ENCODE measurements at regions not wholly inside any gene's neighbourhood (a gene's known extent, or its start where the extent isn't known, plus 50 kb on each side); places are given as distances from the start of the nearest gene placed in this dataset.

DNA sequence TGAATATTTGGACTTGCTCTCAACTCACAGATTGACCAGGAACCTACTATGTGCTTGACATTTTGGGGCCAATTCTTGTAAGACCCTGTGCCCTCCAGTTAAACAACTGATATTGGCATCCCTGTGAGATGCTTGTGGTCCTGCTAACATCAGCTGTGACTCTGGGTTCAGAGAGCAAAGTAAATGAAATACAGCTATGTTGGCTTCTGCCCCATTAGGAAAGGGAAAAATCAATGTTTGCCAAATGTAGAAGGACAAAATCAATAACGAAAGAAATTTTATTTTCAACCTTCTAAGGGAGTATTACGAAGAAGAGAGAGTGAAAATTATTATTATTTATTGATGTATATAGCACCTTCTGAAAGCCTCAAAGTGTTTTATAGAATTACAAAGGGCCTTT, 266.9 kb upstream of the ARID1B start:
- no peak for DNase-seq

GRCh38 chr6:156509496-156509895, 267.7 kb upstream of the ARID1B start:
- DNase-seq: no peak

DNA sequence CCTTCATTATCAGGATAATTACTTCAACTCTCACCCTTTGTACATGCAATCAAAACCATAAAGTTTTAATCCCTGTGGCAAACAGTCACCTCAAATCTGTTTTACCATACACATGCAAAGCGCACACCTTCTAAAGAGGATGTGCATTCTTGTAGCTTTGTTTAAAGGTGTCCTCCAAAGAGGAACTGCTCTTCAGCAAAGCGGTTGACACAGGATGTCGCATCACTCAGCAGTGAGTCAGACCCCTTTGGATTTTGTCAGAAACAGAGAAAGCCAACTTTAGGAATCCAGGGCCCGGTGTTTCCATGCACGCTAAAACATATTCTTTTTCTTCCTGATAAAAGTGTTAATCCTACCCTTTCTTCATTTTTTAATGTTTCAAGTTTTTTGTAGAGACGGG, 268.3 kb upstream of the ARID1B start:
- DNase-seq: no peak

- DNase-seq: no peak
Measured at GRCh38 chr6:156508126-156508525, 269.1 kb upstream of the ARID1B start.

- no peak for DNase-seq
Measured at GRCh38 chr6:156507656-156508055, 269.5 kb upstream of the ARID1B start.

DNA sequence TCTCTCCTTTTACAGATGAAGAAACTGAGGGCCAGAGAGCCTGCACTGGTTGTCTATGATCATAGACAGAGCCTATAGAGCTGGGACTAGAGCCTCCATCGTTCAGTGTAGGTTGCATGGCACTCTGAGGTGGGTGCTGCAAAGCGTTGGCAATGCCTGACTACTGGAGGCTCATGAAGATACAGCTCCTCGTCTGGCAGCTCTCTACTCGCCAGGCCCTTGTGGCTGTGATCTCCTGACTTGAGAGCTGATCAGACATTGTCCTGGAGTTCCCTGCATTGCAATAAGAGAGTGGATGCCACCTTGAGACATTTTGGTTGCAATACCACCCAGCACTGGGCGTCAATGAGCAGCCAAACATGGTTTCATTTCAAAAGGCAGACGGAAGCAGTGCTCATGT, 270.1 kb upstream of the ARID1B start:
- DNase-seq: no peak

- no peak for DNase-seq
Measured at GRCh38 chr6:156502969-156503504, 274.1 kb upstream of the ARID1B start.

DNA sequence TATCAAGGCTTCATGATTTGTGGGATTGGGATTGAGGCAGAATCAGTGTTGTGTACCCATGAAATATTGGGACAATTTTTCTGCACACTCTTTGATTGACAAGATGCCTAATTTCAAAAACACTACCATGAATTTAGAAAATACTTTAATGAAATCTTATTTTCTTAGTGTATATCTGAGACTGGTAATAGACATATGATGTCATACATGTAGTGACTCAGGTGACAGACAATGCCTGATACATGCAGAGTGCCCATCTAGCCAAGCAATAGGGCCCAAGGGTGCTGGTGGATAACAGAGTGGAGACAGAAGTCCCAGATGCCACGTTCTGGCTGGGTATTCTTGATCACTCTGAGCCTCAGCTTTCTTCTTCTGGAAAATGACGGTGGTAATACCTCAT, 279.6 kb upstream of the ARID1B start:
- DNase-seq: no peak

DNA sequence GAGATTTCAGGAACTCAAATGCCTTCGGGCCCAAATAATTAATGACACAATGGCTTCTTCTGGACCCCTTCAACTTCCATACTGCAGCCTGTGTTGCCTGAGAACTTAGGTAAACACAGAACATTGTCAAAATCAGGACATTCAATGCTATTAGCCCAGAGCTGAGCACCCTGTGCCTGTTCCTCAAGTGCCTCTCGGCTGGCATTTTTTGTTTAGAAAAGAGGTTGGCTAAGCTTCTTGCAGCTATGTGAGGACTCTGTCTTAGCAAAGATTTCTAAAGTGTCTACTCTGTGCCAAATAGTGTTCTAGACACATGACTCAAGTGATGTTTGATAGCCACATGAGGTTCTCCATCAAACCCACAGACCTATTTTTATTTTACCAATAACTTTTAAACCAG, 289.3 kb upstream of the ARID1B start:
- DNase-seq: no peak

- DNase-seq: no peak
Measured at GRCh38 chr6:156485150-156485549, 292.0 kb upstream of the ARID1B start.

DNA sequence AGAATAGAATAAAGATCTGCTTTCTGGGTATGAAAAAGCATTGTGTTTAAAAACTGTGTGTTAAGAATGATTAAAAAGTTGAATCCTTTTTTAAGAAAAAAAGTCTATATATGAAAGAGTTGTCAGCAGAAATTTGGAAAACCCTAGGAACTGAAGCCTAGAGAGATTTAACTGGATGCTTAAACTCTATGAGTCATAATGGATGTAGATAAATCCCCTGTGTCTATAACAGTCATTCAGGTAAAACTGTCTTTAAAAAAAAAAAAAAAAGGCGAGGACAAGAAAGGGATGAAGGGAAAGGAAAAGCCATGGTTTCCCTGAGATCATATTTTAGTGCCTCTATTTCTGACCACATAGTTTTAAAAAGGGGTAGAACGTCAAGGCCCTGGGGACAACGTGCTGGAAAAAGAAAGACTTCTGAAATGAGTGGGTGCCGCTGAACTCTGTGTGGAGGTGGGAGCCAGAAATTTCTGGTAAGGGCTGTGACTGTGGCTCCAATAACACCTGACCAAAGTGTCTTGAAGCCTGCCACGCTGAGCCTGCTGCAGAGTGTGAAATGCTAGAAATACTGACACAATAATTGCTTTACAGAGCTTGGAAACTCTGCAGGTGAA, 302.6 kb upstream of the ARID1B start:
- no peak for DNase-seq

GRCh38 chr6:156471000-156471399, 306.2 kb upstream of the ARID1B start:
- no peak for DNase-seq

DNA sequence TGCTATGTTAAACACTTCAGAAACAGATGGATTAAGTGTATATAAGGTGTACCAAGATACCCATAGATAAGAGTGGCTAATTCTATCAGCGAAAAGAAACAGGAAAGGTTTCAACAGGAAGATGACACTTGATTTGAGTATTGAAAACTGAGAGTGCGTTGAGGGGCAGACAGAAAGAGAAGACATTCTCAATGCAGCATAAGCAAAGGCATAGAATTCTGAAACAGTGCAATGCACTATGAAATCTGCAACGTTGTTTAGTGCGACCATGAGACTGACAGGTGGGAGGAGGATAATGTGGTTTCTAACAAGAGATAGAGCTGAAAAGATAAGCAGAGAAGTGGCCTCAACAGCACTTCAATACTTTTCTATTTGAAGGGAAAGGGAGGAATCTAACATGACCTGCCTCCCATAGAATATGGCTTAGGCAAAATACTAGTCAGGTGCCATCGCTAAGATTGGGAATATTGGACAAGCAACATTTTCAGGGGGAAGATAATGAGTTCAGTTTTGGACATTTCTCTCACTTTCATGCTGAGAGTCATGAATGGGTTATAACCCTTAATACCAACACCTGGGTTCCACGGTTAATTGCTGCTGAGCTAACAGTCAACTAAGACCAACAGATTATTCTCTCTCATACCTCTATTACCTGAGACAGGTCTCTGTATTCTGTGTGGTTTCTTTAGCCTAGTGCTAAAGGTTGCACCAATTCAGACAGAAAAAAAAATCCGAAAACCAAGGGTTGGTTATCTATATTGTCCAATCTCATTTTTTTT, 312.9 kb upstream of the ARID1B start:
- DNase-seq: no peak

GRCh38 chr6:156461647-156462046, 315.5 kb upstream of the ARID1B start:
- no peak for DNase-seq

- DNase-seq: no peak
Measured at GRCh38 chr6:156457601-156458000, 319.6 kb upstream of the ARID1B start.

DNA sequence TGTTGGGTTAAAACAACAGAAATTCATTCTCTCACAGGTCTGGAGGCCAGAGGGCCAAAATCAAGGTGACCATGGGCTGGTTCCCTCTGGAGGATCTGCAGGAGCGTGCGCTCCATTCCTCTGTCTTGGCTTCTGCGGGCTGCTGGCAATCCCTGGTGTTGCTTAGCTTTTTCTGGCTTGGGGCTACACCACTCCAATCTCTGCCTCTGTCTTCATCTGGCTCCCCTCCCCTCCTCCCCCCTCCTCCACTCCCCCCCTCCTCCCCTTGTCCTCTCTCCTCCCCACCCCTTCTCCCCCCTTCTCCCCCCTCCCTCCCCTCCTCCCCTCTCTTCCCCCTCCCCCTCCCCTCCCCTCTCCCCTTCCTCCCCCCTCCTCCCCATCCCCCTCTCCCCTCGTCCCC, 321.3 kb upstream of the ARID1B start:
- no peak for DNase-seq

DNA sequence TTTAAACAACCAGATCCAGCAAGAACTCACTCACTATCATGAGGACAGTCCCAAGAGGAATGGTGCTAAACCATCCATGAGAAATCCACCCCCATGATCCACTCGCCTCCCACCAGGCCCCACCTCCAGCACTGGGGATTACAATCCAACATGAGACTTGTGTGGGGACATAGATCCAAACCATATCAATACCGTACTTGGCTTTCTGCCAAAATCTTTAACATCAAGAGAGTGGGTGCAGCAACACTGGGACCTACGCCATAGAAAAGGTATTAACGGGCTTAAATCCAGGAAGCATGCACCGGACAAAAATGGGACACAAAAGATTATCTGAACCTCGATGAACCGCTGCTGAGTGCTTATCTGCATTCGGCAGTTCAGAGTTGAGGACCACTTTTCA, 322.3 kb upstream of the ARID1B start:
- no peak for DNase-seq

- no peak for DNase-seq
Measured at GRCh38 chr6:156451726-156452125, 325.5 kb upstream of the ARID1B start.

GRCh38 chr6:156451088-156451487, 326.1 kb upstream of the ARID1B start:
- no peak for DNase-seq

- no peak for DNase-seq
Measured at GRCh38 chr6:156450421-156450820, 326.8 kb upstream of the ARID1B start.

- no peak for DNase-seq
Measured at GRCh38 chr6:156449569-156449968, 327.6 kb upstream of the ARID1B start.

DNA sequence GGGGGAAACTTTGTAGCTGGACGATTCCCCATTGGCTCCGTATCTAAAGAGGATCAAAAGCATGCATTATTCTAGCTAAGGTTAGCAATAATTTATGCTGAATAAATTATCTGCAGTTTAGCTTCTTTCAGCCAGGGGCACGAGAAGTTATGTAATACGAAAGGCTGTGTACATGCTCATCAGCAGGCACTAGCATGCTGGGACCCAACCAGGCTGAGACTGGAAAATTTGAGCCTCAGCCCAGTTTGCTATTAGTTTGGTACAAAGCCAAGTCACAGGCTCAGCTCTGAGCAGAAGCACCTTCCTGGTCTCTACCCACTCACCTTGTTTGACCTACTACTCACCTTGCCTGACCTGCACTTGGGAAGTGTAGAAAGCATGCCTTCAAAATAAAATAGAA, 328.1 kb upstream of the ARID1B start:
- no peak for DNase-seq

GRCh38 chr6:156448579-156448978, 328.6 kb upstream of the ARID1B start:
- DNase-seq: no peak

- no peak for DNase-seq
Measured at GRCh38 chr6:156440688-156441087, 336.5 kb upstream of the ARID1B start.

Measured in GF-D8 (cell line).